Endodermal cell (in vitro differentiated cells): ENCODE measurements at regions not wholly inside any gene's neighbourhood (a gene's known extent, or its start where the extent isn't known, plus 50 kb on each side); places are given as distances from the start of the nearest gene placed in this dataset.
"Not testable (repeated sequence)": the region's sequence is repeated elsewhere in the genome, so short reads cannot be mapped to it uniquely, and the experiment has no call there.

Experiments
- DNase-seq: peaks from one replicate; pipeline ENCODE4 v3.0.0-alpha.2; 2017
- H3K27ac ChIP-seq: 2 replicates; pipeline ENCODE4 v1.5.1; 2013; ENCODE audit warnings: mild to moderate bottlenecking, low read depth, low read length, moderate library complexity
- H3K27me3 ChIP-seq: 2 replicates; pipeline ENCODE4 v1.6.1; 2013; ENCODE audit warnings: mild to moderate bottlenecking, low read length, moderate library complexity; ENCODE audit not compliant: insufficient read depth, control insufficient read depth, poor library complexity, severe bottlenecking
- H3K36me3 ChIP-seq: 2 replicates; pipeline ENCODE4 v1.7.0; 2013; ENCODE audit warnings: mild to moderate bottlenecking, low read length, moderate library complexity; ENCODE audit not compliant: control insufficient read depth, insufficient read depth
- H3K4me1 ChIP-seq: one replicate; pipeline ENCODE4 v1.7.0; 2013; ENCODE audit warnings: low read length; ENCODE audit not compliant: control insufficient read depth, insufficient read depth
- H3K4me3 ChIP-seq: 2 replicates; pipeline ENCODE4 v1.5.1; 2013; ENCODE audit warnings: mild to moderate bottlenecking, low read length, moderate library complexity
- H3K9ac ChIP-seq: 2 replicates; pipeline ENCODE4 v1.6.1; 2013; ENCODE audit warnings: mild to moderate bottlenecking, low read length, moderate library complexity; ENCODE audit not compliant: poor library complexity, severe bottlenecking; ENCODE audit errors: extremely low read depth
- H3K9me3 ChIP-seq: 2 replicates; pipeline ENCODE4 v1.6.1; 2013; ENCODE audit warnings: mild to moderate bottlenecking, low read length, moderate library complexity; ENCODE audit not compliant: control insufficient read depth
- H3K27ac Mint-ChIP-seq: 2 replicates; pipeline ENCODE4 v1.8.0; 2020; ENCODE audit warnings: mixed read lengths
- H3K27me3 Mint-ChIP-seq: 2 replicates; pipeline ENCODE4 v1.8.0; 2021; ENCODE audit warnings: mild to moderate bottlenecking, mixed read lengths; ENCODE audit not compliant: insufficient read depth
- H3K36me3 Mint-ChIP-seq: 2 replicates; pipeline ENCODE4 v1.8.0; 2020; ENCODE audit warnings: low read depth, mixed read lengths
- H3K4me1 Mint-ChIP-seq: 2 replicates; pipeline ENCODE4 v1.8.0; 2020; ENCODE audit warnings: mixed read lengths
- H3K4me3 Mint-ChIP-seq: 2 replicates; pipeline ENCODE4 v1.8.0; 2020; ENCODE audit warnings: mild to moderate bottlenecking, moderate library complexity, mixed read lengths
- H3K9me3 Mint-ChIP-seq: 2 replicates; pipeline ENCODE4 v1.8.0; 2020; ENCODE audit warnings: mild to moderate bottlenecking, mixed read lengths
- CTCF ChIP-seq: fragments of 200-600 bp; sonication (generic); conservative IDR thresholded peaks from 2 replicates; pipeline ENCODE4 v1.5.0; 2021; ENCODE audit warnings: antibody characterized with exemption, mild to moderate bottlenecking
- WGBS, 2 experiments: methylation state at CpG; one replicate each; pipeline versions ENCODE4 v1.1.5 to v1.1.7; 2013; ENCODE audit warnings: missing lambda C conversion rate in 2 of 2, mixed read lengths in 1 of 2; ENCODE audit not compliant: insufficient coverage in 1 of 2, insufficient read length in 1 of 2; 5-methylcytosine and 5-hydroxymethylcytosine counted together

GRCh38 chr11:67805253-67806126, 131.1 kb upstream of the ALDH3B2 start:
- not testable (repeated sequence) for H3K27me3 ChIP-seq, H3K9me3 Mint-ChIP-seq, H3K4me1 ChIP-seq, H3K27me3 Mint-ChIP-seq, H3K9me3 ChIP-seq, H3K36me3 ChIP-seq, H3K36me3 Mint-ChIP-seq
- H3K4me3 ChIP-seq, result peak overlapping the region; percentile 78
- H3K27ac ChIP-seq, result peak overlapping the region; percentile 79
- Mint-ChIP-seq H3K4me1 (peaks cover 30% of the 10 kb centered on the region), H3K4me3 (peak overlapping the region; percentile 77), H3K27ac (peak overlapping the region; percentile 99)
- WGBS, 2 experiments, result 0% methylated on average over 12 to 59 of the region's 66 CpGs
- peak; percentile 100 for DNase-seq
- peak overlapping the region; percentile 49 for H3K9ac ChIP-seq

- H3K36me3 Mint-ChIP-seq, H3K27me3 ChIP-seq, H3K36me3 ChIP-seq, H3K27me3 Mint-ChIP-seq, H3K9me3 ChIP-seq, DNase-seq, H3K4me1 ChIP-seq, H3K9me3 Mint-ChIP-seq: not testable (repeated sequence)
- Mint-ChIP-seq H3K4me1 (peaks cover 31% of the 10 kb centered on the region), H3K27ac (peak overlapping the region; percentile 88), H3K4me3 (peak overlapping the region; percentile 77)
- 4 to 11% methylated on average over 9 to 43 of the region's 47 CpGs for WGBS, 2 experiments
- peak; percentile 27 for TF ChIP-seq CTCF
- H3K27ac ChIP-seq, result peak overlapping the region; percentile 57
- H3K4me3 ChIP-seq, result peak overlapping the region; percentile 78
- peak overlapping the region; percentile 49 for H3K9ac ChIP-seq
Observed at GRCh38 chr11:67804435-67805252, 130.2 kb upstream of the ALDH3B2 start.

- peak; percentile 41 for DNase-seq
- not testable (repeated sequence) for H3K36me3 ChIP-seq, H3K4me1 ChIP-seq, H3K4me3 ChIP-seq, H3K27me3 Mint-ChIP-seq, H3K36me3 Mint-ChIP-seq, H3K9me3 Mint-ChIP-seq, H3K9me3 ChIP-seq, H3K9ac ChIP-seq, H3K27ac ChIP-seq, H3K27me3 ChIP-seq
- 94 to 95% methylated on average over 2 to 4 of the region's 4 CpGs for WGBS, 2 experiments
- Mint-ChIP-seq H3K27ac (peak overlapping the region; percentile 75), H3K4me3 (peak overlapping the region; percentile 77), H3K4me1 (peaks cover 27% of the 10 kb centered on the region)
Observed at GRCh38 chr11:67803519-67803918, 129.1 kb upstream of the ALDH3B2 start.

GRCh38 chr11:67803055-67803454, 128.6 kb upstream of the ALDH3B2 start:
- not testable (repeated sequence) for H3K9ac ChIP-seq, H3K27me3 ChIP-seq, H3K27ac ChIP-seq, H3K4me1 ChIP-seq, H3K36me3 ChIP-seq, H3K4me3 ChIP-seq, H3K9me3 ChIP-seq, H3K4me3 Mint-ChIP-seq, H3K27ac Mint-ChIP-seq, H3K36me3 Mint-ChIP-seq, H3K9me3 Mint-ChIP-seq, H3K27me3 Mint-ChIP-seq
- H3K4me1 Mint-ChIP-seq, result peaks cover 25% of the 10 kb centered on the region
- peak; percentile 27 for DNase-seq
- 87 to 90% methylated on average over 5 to 7 of the region's 7 CpGs for WGBS, 2 experiments

DNA sequence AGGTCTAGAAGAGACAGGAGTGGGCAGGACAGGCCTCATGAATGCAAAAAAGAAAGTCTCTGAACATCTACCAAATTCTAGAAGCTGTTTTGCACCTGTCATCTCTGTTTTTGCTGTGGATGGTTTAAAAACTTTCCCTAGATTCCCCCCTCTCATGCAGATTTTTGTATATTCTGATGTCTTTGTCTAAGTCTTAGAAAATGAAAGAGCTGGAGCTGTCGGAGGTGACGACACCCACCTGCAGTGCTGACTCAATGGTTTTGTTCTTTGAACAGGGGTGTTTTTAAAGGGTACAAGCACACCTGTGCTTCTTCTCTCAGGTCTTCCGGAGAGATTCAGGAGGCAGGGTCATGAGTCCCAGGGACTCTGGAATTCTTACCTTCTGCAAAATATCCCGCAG, 128.2 kb upstream of the ALDH3B2 start:
- H3K27ac Mint-ChIP-seq, H3K4me3 ChIP-seq, H3K27me3 ChIP-seq, H3K36me3 Mint-ChIP-seq, DNase-seq, H3K36me3 ChIP-seq, H3K4me3 Mint-ChIP-seq, H3K9ac ChIP-seq, H3K4me1 ChIP-seq, H3K9me3 ChIP-seq, H3K27me3 Mint-ChIP-seq, H3K27ac ChIP-seq, H3K9me3 Mint-ChIP-seq: not testable (repeated sequence)
- WGBS, 2 experiments, result 89% methylated on average over 3 of the region's 4 CpGs; no CpG with 5 or more reads in 1 of the 2 experiments
- H3K4me1 Mint-ChIP-seq, result peaks cover 25% of the 10 kb centered on the region

- DNase-seq, H3K27ac Mint-ChIP-seq, H3K27ac ChIP-seq, H3K36me3 ChIP-seq, H3K9me3 ChIP-seq, H3K27me3 ChIP-seq, H3K27me3 Mint-ChIP-seq, H3K4me1 ChIP-seq, H3K4me3 Mint-ChIP-seq, H3K9me3 Mint-ChIP-seq, H3K36me3 Mint-ChIP-seq, H3K9ac ChIP-seq, H3K4me3 ChIP-seq: not testable (repeated sequence)
- H3K4me1 Mint-ChIP-seq, result peaks cover 17% of the 10 kb centered on the region
- 89 to 92% methylated on average over 2 to 6 of the region's 6 CpGs for WGBS, 2 experiments
Observed at GRCh38 chr11:67801397-67801796, 127.0 kb upstream of the ALDH3B2 start.
